ENCODE measurements at regions not wholly inside any gene's neighbourhood (a gene's known extent, or its start where the extent isn't known, plus 50 kb on each side); places are given as distances from the start of the nearest gene placed in this dataset.

GRCh38 chr5:67605730-67606585 lies 409.4 kb upstream of the CD180 start:
- no peaks in the 10 kb centered on the region for H3K4me1 ChIP-seq (ENCODE audit: control insufficient read depth, insufficient read depth, low read length, unreplicated experiment)
- no peak overlapping the region for H2AFZ ChIP-seq (ENCODE audit: low read length, unreplicated experiment)
- H3K4me3 ChIP-seq (ENCODE audit: low read depth, low read length) = no peak overlapping the region
- peaks cover 6% of the 10 kb centered on the region; the same call in 1 of the 2 replicates for H3K27me3 ChIP-seq (ENCODE audit: insufficient read depth, low read length)
- no peak overlapping the region for H3K27ac ChIP-seq (ENCODE audit: low read depth, low read length)
- H3K79me2 ChIP-seq (ENCODE audit: control insufficient read depth, insufficient read depth, low read length, unreplicated experiment) = no peaks in the 10 kb centered on the region
- no peaks in the 10 kb centered on the region for H3K36me3 ChIP-seq (ENCODE audit: insufficient read depth, low read length)

- Histone ChIP-seq H3K36me3 (ENCODE audit: insufficient read depth, low read length) (no peaks in the 10 kb centered on the region), H2AFZ (ENCODE audit: low read length, unreplicated experiment) (no peak overlapping the region), H3K4me3 (ENCODE audit: low read depth, low read length) (no peak overlapping the region), H3K27me3 (ENCODE audit: insufficient read depth, low read length) (no peaks in the 10 kb centered on the region), H3K27ac (ENCODE audit: low read depth, low read length) (no peak overlapping the region), H3K4me1 (ENCODE audit: control insufficient read depth, insufficient read depth, low read length, unreplicated experiment) (no peaks in the 10 kb centered on the region), H3K79me2 (ENCODE audit: control insufficient read depth, insufficient read depth, low read length, unreplicated experiment) (no peaks in the 10 kb centered on the region)
Measured at GRCh38 chr5:67591491-67591890, 394.9 kb upstream of the CD180 start.

GRCh38 chr5:67588389-67588788 lies 391.8 kb upstream of the CD180 start:
- no peaks in the 10 kb centered on the region for H3K36me3 ChIP-seq (ENCODE audit: insufficient read depth, low read length)
- no peaks in the 10 kb centered on the region for H3K79me2 ChIP-seq (ENCODE audit: control insufficient read depth, insufficient read depth, low read length, unreplicated experiment)
- no peak overlapping the region for H3K27ac ChIP-seq (ENCODE audit: low read depth, low read length)
- H3K27me3 ChIP-seq (ENCODE audit: insufficient read depth, low read length) = no peaks in the 10 kb centered on the region
- H3K4me1 ChIP-seq (ENCODE audit: control insufficient read depth, insufficient read depth, low read length, unreplicated experiment) = no peaks in the 10 kb centered on the region
- no peak overlapping the region for H3K4me3 ChIP-seq (ENCODE audit: low read depth, low read length)
- no peak overlapping the region for H2AFZ ChIP-seq (ENCODE audit: low read length, unreplicated experiment)

- no peak overlapping the region for H3K27ac ChIP-seq (ENCODE audit: low read depth, low read length)
Measured at GRCh38 chr5:67581203-67581602, 384.6 kb upstream of the CD180 start.

GRCh38 chr5:67578011-67578410 lies 381.4 kb upstream of the CD180 start:
- Histone ChIP-seq H3K27me3 (ENCODE audit: insufficient read depth, low read length) (no peaks in the 10 kb centered on the region), H3K4me1 (ENCODE audit: control insufficient read depth, insufficient read depth, low read length, unreplicated experiment) (peaks cover 12% of the 10 kb centered on the region)

More at GRCh38 chr5:67581203-67581602, 384.6 kb upstream of the CD180 start:
- H3K79me2 ChIP-seq (ENCODE audit: control insufficient read depth, insufficient read depth, low read length, unreplicated experiment) = no peaks in the 10 kb centered on the region
- no peak overlapping the region for H3K4me3 ChIP-seq (ENCODE audit: low read depth, low read length)
- H3K27me3 ChIP-seq (ENCODE audit: insufficient read depth, low read length) = no peaks in the 10 kb centered on the region
- H2AFZ ChIP-seq (ENCODE audit: low read length, unreplicated experiment) = no peak overlapping the region
- H3K36me3 ChIP-seq (ENCODE audit: insufficient read depth, low read length) = no peaks in the 10 kb centered on the region
- peaks cover 12% of the 10 kb centered on the region for H3K4me1 ChIP-seq (ENCODE audit: control insufficient read depth, insufficient read depth, low read length, unreplicated experiment)

GRCh38 chr5:67577424-67577823 lies 380.8 kb upstream of the CD180 start:
- Histone ChIP-seq H3K4me3 (ENCODE audit: low read depth, low read length) (no peak overlapping the region), H2AFZ (ENCODE audit: low read length, unreplicated experiment) (no peak overlapping the region), H3K79me2 (ENCODE audit: control insufficient read depth, insufficient read depth, low read length, unreplicated experiment) (no peaks in the 10 kb centered on the region), H3K36me3 (ENCODE audit: insufficient read depth, low read length) (no peaks in the 10 kb centered on the region), H3K4me1 (ENCODE audit: control insufficient read depth, insufficient read depth, low read length, unreplicated experiment) (peaks cover 12% of the 10 kb centered on the region), H3K27me3 (ENCODE audit: insufficient read depth, low read length) (no peaks in the 10 kb centered on the region), H3K27ac (ENCODE audit: low read depth, low read length) (no peak overlapping the region)

More at GRCh38 chr5:67578011-67578410, 381.4 kb upstream of the CD180 start:
- Histone ChIP-seq H3K4me3 (ENCODE audit: low read depth, low read length) (no peak overlapping the region), H3K79me2 (ENCODE audit: control insufficient read depth, insufficient read depth, low read length, unreplicated experiment) (no peaks in the 10 kb centered on the region), H3K27ac (ENCODE audit: low read depth, low read length) (no peak overlapping the region), H2AFZ (ENCODE audit: low read length, unreplicated experiment) (no peak overlapping the region), H3K36me3 (ENCODE audit: insufficient read depth, low read length) (no peaks in the 10 kb centered on the region)

- Histone ChIP-seq H3K4me3 (ENCODE audit: low read depth, low read length) (no peak overlapping the region), H3K79me2 (ENCODE audit: control insufficient read depth, insufficient read depth, low read length, unreplicated experiment) (no peaks in the 10 kb centered on the region), H3K27me3 (ENCODE audit: insufficient read depth, low read length) (no peaks in the 10 kb centered on the region), H3K36me3 (ENCODE audit: insufficient read depth, low read length) (no peaks in the 10 kb centered on the region), H3K27ac (ENCODE audit: low read depth, low read length) (no peak overlapping the region), H3K4me1 (ENCODE audit: control insufficient read depth, insufficient read depth, low read length, unreplicated experiment) (peaks cover 12% of the 10 kb centered on the region), H2AFZ (ENCODE audit: low read length, unreplicated experiment) (no peak overlapping the region)
Measured at GRCh38 chr5:67576112-67576511, 379.5 kb upstream of the CD180 start.

- Histone ChIP-seq H3K36me3 (ENCODE audit: insufficient read depth, low read length) (no peaks in the 10 kb centered on the region), H3K4me3 (ENCODE audit: low read depth, low read length) (no peak overlapping the region), H3K27me3 (ENCODE audit: insufficient read depth, low read length) (no peaks in the 10 kb centered on the region)
Measured at GRCh38 chr5:67575087-67575486, 378.5 kb upstream of the CD180 start.

GRCh38 chr5:67561151-67561932 lies 364.7 kb upstream of the CD180 start:
- Histone ChIP-seq H3K27me3 (ENCODE audit: insufficient read depth, low read length) (no peaks in the 10 kb centered on the region), H3K27ac (ENCODE audit: low read depth, low read length) (no peak overlapping the region), H3K4me1 (ENCODE audit: control insufficient read depth, insufficient read depth, low read length, unreplicated experiment) (no peaks in the 10 kb centered on the region), H3K4me3 (ENCODE audit: low read depth, low read length) (no peak overlapping the region), H3K36me3 (ENCODE audit: insufficient read depth, low read length) (no peaks in the 10 kb centered on the region), H2AFZ (ENCODE audit: low read length, unreplicated experiment) (peak overlapping the region; percentile 9), H3K79me2 (ENCODE audit: control insufficient read depth, insufficient read depth, low read length, unreplicated experiment) (no peaks in the 10 kb centered on the region)

More at GRCh38 chr5:67575087-67575486, 378.5 kb upstream of the CD180 start:
- Histone ChIP-seq H3K27ac (ENCODE audit: low read depth, low read length) (no peak overlapping the region), H2AFZ (ENCODE audit: low read length, unreplicated experiment) (no peak overlapping the region), H3K79me2 (ENCODE audit: control insufficient read depth, insufficient read depth, low read length, unreplicated experiment) (no peaks in the 10 kb centered on the region), H3K4me1 (ENCODE audit: control insufficient read depth, insufficient read depth, low read length, unreplicated experiment) (peaks cover 12% of the 10 kb centered on the region)

- Histone ChIP-seq H3K27ac (ENCODE audit: low read depth, low read length) (no peak overlapping the region), H2AFZ (ENCODE audit: low read length, unreplicated experiment) (no peak overlapping the region), H3K4me1 (ENCODE audit: control insufficient read depth, insufficient read depth, low read length, unreplicated experiment) (peaks cover 2% of the 10 kb centered on the region), H3K4me3 (ENCODE audit: low read depth, low read length) (no peak overlapping the region), H3K27me3 (ENCODE audit: insufficient read depth, low read length) (no peaks in the 10 kb centered on the region), H3K79me2 (ENCODE audit: control insufficient read depth, insufficient read depth, low read length, unreplicated experiment) (no peaks in the 10 kb centered on the region), H3K36me3 (ENCODE audit: insufficient read depth, low read length) (no peaks in the 10 kb centered on the region)
Measured at GRCh38 chr5:67552773-67553172, 356.2 kb upstream of the CD180 start.
